Heart left ventricle (tissue), 13 donors: ENCODE measurements at regions not wholly inside any gene's neighbourhood (a gene's known extent, or its start where the extent isn't known, plus 50 kb on each side); places are given as distances from the start of the nearest gene placed in this dataset.

Experiments used
- CTCF ChIP-seq, 12 donors: fragments of 200-600 bp; sonication (generic) in 4 of 12; IDR thresholded peaks; one replicate each; pipeline versions ENCODE4 v1.5.0 to v1.8.0; 2018 to 2022; ENCODE audit warnings: antibody characterized with exemption in 12 of 12, mild to moderate bottlenecking in 5 of 12
- POLR2A ChIP-seq, 2 donors: fragments of 450-650 bp; IDR thresholded peaks; one replicate each; pipeline ENCODE4 v1.6.1; 2017; ENCODE audit warnings: antibody characterized with exemption in 2 of 2, mild to moderate bottlenecking in 2 of 2, moderate library complexity in 2 of 2
- donor health status: ischemic (EF 13 %, LVEDD 7.1; RV severe dilation, severe dysfunction).
- donor health status: DM: no; HTN: yes; CAD: no.
- donor health status: DM: no; HTN: no; CAD: no.
- donor health status: ischemic (EF 25% LVEDD 6.9; RV normal size, moderate dysfunction).
- donor health status: ischemic (EF 25% LVEDD 5.7; RV mildly dilated, moderate dysfunction).
- donor health status: ischemic (EF 35%, LVEDD 5.7; RV mildly dilated, moderate dysfunction).
- donor health status: nonischemic (EF 11% LVEDD 7.7; RV severe dilation, severe dysfunction).
- donor health status: DM: yes; HTN: yes; CAD: no.
- donor health status: PGD.
- donor health status: ischemic (EF 29% LVEDD 5.4; RV normal size, mild dysfunction).
- donor health status: nonischemic (EF 23%, LVEDD 6.1; RV moderate dilation, normal function).

- TF ChIP-seq CTCF (IDR thresholded peaks at IDR 0.05) = no peak
- TF ChIP-seq POLR2A (IDR thresholded peaks at IDR 0.05) = no peak
Observed at GRCh38 chr11:90593099-90593498, 370.2 kb upstream of the CHORDC1 start.
